ENCODE measurements at regions not wholly inside any gene's neighbourhood (a gene's known extent, or its start where the extent isn't known, plus 50 kb on each side); places are given as distances from the start of the nearest gene placed in this dataset.

DNA sequence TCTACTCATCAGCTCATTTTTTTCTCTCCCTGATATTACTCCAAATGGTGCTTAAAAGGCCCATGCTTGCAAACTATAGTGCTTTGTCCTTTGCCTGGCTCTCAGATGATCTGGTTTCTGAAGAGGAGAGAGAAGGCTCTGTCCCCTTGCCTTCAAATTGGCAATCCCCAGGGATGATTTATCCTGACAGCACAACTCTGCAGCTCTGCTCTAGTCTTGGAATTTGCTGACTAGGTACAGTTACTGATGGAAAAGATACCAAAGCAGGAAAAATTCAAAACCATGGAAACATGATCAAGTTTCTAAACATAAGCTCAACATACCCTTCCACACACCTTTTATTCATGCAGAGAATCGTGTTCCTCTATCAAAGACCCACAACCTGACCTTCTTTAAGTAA lies 106.7 kb upstream of the CADPS start:
- no peak for TF ChIP-seq TCF12 (IDR thresholded peaks at IDR 0.05; ENCODE audit: low read depth)
- no peak for TF ChIP-seq RAD21 (IDR thresholded peaks at IDR 0.05; ENCODE audit: low read depth)
- TF ChIP-seq USF1 (IDR thresholded peaks at IDR 0.05): no peak
- TF ChIP-seq MAX (IDR thresholded peaks at IDR 0.05): no peak
- no peak for TF ChIP-seq ZBTB7A (IDR thresholded peaks at IDR 0.05; ENCODE audit: low read depth)
- TF ChIP-seq TEAD4 (IDR thresholded peaks at IDR 0.05): no peak
- no peak for TF ChIP-seq EP300 (IDR thresholded peaks at IDR 0.05; ENCODE audit: borderline replicate concordance)
- TF ChIP-seq REST (IDR thresholded peaks at IDR 0.05; ENCODE audit: low read depth): no peak
- no peak for TF ChIP-seq YY1 (IDR thresholded peaks at IDR 0.05; ENCODE audit: low read depth)
- TF ChIP-seq FOXM1 (IDR thresholded peaks at IDR 0.05; ENCODE audit: borderline replicate concordance, low read depth): no peak
- TF ChIP-seq CEBPB (IDR thresholded peaks at IDR 0.05): no peak
- no peak for TF ChIP-seq CREB1 (IDR thresholded peaks at IDR 0.05; ENCODE audit: low read depth)
- no peak for TF ChIP-seq TAF1 (IDR thresholded peaks at IDR 0.05; ENCODE audit: low read depth)
- TF ChIP-seq NFIC (IDR thresholded peaks at IDR 0.05): no peak
- TF ChIP-seq EGR1 (IDR thresholded peaks at IDR 0.05): no peak

- TF ChIP-seq TCF12 (IDR thresholded peaks at IDR 0.05; ENCODE audit: low read depth) (no peak), FOXM1 (IDR thresholded peaks at IDR 0.05; ENCODE audit: borderline replicate concordance, low read depth) (no peak), YY1 (IDR thresholded peaks at IDR 0.05; ENCODE audit: low read depth) (no peak), MAX (IDR thresholded peaks at IDR 0.05) (no peak), CREB1 (IDR thresholded peaks at IDR 0.05; ENCODE audit: low read depth) (no peak), REST (IDR thresholded peaks at IDR 0.05; ENCODE audit: low read depth) (no peak), EGR1 (IDR thresholded peaks at IDR 0.05) (no peak), ZBTB7A (IDR thresholded peaks at IDR 0.05; ENCODE audit: low read depth) (no peak), EP300 (IDR thresholded peaks at IDR 0.05; ENCODE audit: borderline replicate concordance) (no peak), CEBPB (IDR thresholded peaks at IDR 0.05) (no peak), NFIC (IDR thresholded peaks at IDR 0.05) (no peak), TEAD4 (IDR thresholded peaks at IDR 0.05) (no peak), TAF1 (IDR thresholded peaks at IDR 0.05; ENCODE audit: low read depth) (no peak), USF1 (IDR thresholded peaks at IDR 0.05) (no peak), RAD21 (IDR thresholded peaks at IDR 0.05; ENCODE audit: low read depth) (no peak)
Observed at GRCh38 chr3:62982795-62983455, 107.7 kb upstream of the CADPS start.

DNA sequence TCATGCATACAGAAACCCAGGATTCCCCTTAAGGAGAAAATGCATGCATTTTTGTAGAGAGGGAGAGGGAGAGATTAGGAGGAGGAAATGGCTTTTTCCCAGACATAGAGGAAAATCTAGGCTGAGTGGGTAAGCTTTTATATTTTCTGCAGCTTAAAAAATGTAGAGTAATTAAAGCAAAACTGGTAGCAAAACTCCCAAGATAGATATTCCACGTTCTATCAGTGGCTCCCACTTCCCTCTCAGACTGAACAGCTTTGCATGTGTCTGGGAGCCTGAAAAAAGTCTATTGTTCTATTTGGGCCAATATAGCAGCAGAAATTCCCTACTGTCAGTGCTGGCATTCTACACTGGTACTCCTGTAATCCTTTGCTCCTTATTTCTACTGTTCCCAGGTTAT lies 110.8 kb upstream of the CADPS start:
- TF ChIP-seq TCF12 (IDR thresholded peaks at IDR 0.05; ENCODE audit: low read depth): no peak
- TF ChIP-seq MAX (IDR thresholded peaks at IDR 0.05): no peak
- TF ChIP-seq REST (IDR thresholded peaks at IDR 0.05; ENCODE audit: low read depth): no peak
- TF ChIP-seq CREB1 (IDR thresholded peaks at IDR 0.05; ENCODE audit: low read depth): no peak
- TF ChIP-seq CEBPB (IDR thresholded peaks at IDR 0.05): no peak
- no peak for TF ChIP-seq YY1 (IDR thresholded peaks at IDR 0.05; ENCODE audit: low read depth)

GRCh38 chr3:62987721-62988120 lies 112.5 kb upstream of the CADPS start:
- TF ChIP-seq REST (IDR thresholded peaks at IDR 0.05; ENCODE audit: low read depth) (no peak), EGR1 (IDR thresholded peaks at IDR 0.05) (no peak), MAX (IDR thresholded peaks at IDR 0.05) (no peak), TAF1 (IDR thresholded peaks at IDR 0.05; ENCODE audit: low read depth) (no peak), CREB1 (IDR thresholded peaks at IDR 0.05; ENCODE audit: low read depth) (no peak), NFIC (IDR thresholded peaks at IDR 0.05) (no peak), FOXM1 (IDR thresholded peaks at IDR 0.05; ENCODE audit: borderline replicate concordance, low read depth) (no peak), TCF12 (IDR thresholded peaks at IDR 0.05; ENCODE audit: low read depth) (no peak), ZBTB7A (IDR thresholded peaks at IDR 0.05; ENCODE audit: low read depth) (no peak), CEBPB (IDR thresholded peaks at IDR 0.05) (no peak), RAD21 (IDR thresholded peaks at IDR 0.05; ENCODE audit: low read depth) (no peak), TEAD4 (IDR thresholded peaks at IDR 0.05) (no peak), USF1 (IDR thresholded peaks at IDR 0.05) (no peak), EP300 (IDR thresholded peaks at IDR 0.05; ENCODE audit: borderline replicate concordance) (no peak), YY1 (IDR thresholded peaks at IDR 0.05; ENCODE audit: low read depth) (no peak)
